ENCODE measurements at regions not wholly inside any gene's neighbourhood (a gene's known extent, or its start where the extent isn't known, plus 50 kb on each side); places are given as distances from the start of the nearest gene placed in this dataset.

- intact Hi-C loops (cut with micrococcal nuclease), result no loop called here
- Mint-ChIP-seq H3K9me3 (peaks cover 0 to 5% (median 0%) of the 10 kb centered on the region in 8 donors), H3K4me1 (peaks cover 0 to 4% (median 1%) of the 10 kb centered on the region in 4 donors), H3K4me3 (no peak overlapping the region), H3K36me3 (no peaks in the 10 kb centered on the region), H3K27me3 (no peaks in the 10 kb centered on the region), H3K27ac (no peak overlapping the region)
- ChIA-PET CTCF (ENCODE audit: partially characterized antibody) (interaction anchor here (0.6 kb wide), 1 partner anchor 98 kb away, joined by 3 read pairs; no protein-coding TSS in a partner anchor), POLR2A (ENCODE audit: partially characterized antibody) (no interaction called here)
- Histone ChIP-seq H3K9me3 (ENCODE audit: control insufficient read depth in 1 of 2, low read length in 2 of 2) (no peaks in the 10 kb centered on the region), H3K36me3 (ENCODE audit: insufficient read depth, low read length) (no peaks in the 10 kb centered on the region), H3K27ac (ENCODE audit: low read depth, low read length) (no peak overlapping the region), H3K4me1 (ENCODE audit: insufficient read depth, low read length) (no peaks in the 10 kb centered on the region), H3K27me3 (ENCODE audit: insufficient read depth, low read length) (no peaks in the 10 kb centered on the region), H3K4me3 (ENCODE audit: low read length in 2 of 2) (no peak overlapping the region)
- DNase-seq, result no peak
These were observed 110.8 kb downstream of the CDC7 start for GRCh38 chr1:91611483-91611917.

- no peak overlapping the region for H3K4me3 Mint-ChIP-seq
- no peak overlapping the region for H3K27ac Mint-ChIP-seq
- intact Hi-C loops (cut with micrococcal nuclease), result no loop called here
- Histone ChIP-seq H3K4me1 (ENCODE audit: insufficient read depth, low read length) (no peaks in the 10 kb centered on the region), H3K36me3 (ENCODE audit: insufficient read depth, low read length) (no peaks in the 10 kb centered on the region), H3K9me3 (ENCODE audit: control insufficient read depth in 1 of 2, low read length in 2 of 2) (no peaks in the 10 kb centered on the region), H3K27me3 (ENCODE audit: insufficient read depth, low read length) (no peaks in the 10 kb centered on the region), H3K27ac (ENCODE audit: low read depth, low read length) (no peak overlapping the region), H3K4me3 (ENCODE audit: low read length in 2 of 2) (no peak overlapping the region)
- CTCF ChIA-PET (ENCODE audit: partially characterized antibody), result no interaction called here
- peaks cover 0 to 4% (median 1%) of the 10 kb centered on the region in 4 donors for H3K4me1 Mint-ChIP-seq
- H3K27me3 Mint-ChIP-seq, result no peaks in the 10 kb centered on the region
- peaks cover 0 to 2% (median 0%) of the 10 kb centered on the region in 8 donors for H3K9me3 Mint-ChIP-seq
- DNase-seq, result no peak
- POLR2A ChIA-PET (ENCODE audit: partially characterized antibody), result no interaction called here
- no peaks in the 10 kb centered on the region for H3K36me3 Mint-ChIP-seq
These were observed 112.9 kb downstream of the CDC7 start for GRCh38 chr1:91613595-91613994.

- CTCF ChIA-PET (ENCODE audit: partially characterized antibody), result no interaction called here
- intact Hi-C loops (cut with micrococcal nuclease), result no loop called here
- DNase-seq, result no peak
- Histone ChIP-seq H3K27me3 (ENCODE audit: insufficient read depth, low read length) (no peaks in the 10 kb centered on the region), H3K4me3 (ENCODE audit: low read length in 2 of 2) (no peak overlapping the region), H3K36me3 (ENCODE audit: insufficient read depth, low read length) (no peaks in the 10 kb centered on the region), H3K9me3 (ENCODE audit: control insufficient read depth in 1 of 2, low read length in 2 of 2) (no peaks in the 10 kb centered on the region), H3K27ac (ENCODE audit: low read depth, low read length) (no peak overlapping the region), H3K4me1 (ENCODE audit: insufficient read depth, low read length) (no peaks in the 10 kb centered on the region)
- Mint-ChIP-seq H3K4me3 (no peak overlapping the region), H3K4me1 (peaks cover 0 to 6% (median 1%) of the 10 kb centered on the region in 4 donors), H3K9me3 (peaks cover 0 to 2% (median 0%) of the 10 kb centered on the region in 8 donors), H3K36me3 (no peaks in the 10 kb centered on the region), H3K27ac (no peak overlapping the region), H3K27me3 (peaks cover 0 to 2% of the 10 kb centered on the region in 2 donors)
- POLR2A ChIA-PET (ENCODE audit: partially characterized antibody), result no interaction called here
These were observed 116.1 kb downstream of the CDC7 start for GRCh38 chr1:91616712-91617111.

GRCh38 chr1:91617285-91617765, 116.7 kb downstream of the CDC7 start:
- POLR2A ChIA-PET (ENCODE audit: partially characterized antibody), result no interaction called here
- intact Hi-C loops (cut with micrococcal nuclease), result no loop called here
- no peak for DNase-seq

GRCh38 chr1:91619881-91620280, 119.2 kb downstream of the CDC7 start:
- DNase-seq, result no peak
- H3K27ac Mint-ChIP-seq, result no peak overlapping the region
- peaks cover 0 to 2% (median 0%) of the 10 kb centered on the region in 8 donors for H3K9me3 Mint-ChIP-seq
- H3K4me1 Mint-ChIP-seq, result peaks cover 0 to 4% (median 0%) of the 10 kb centered on the region in 4 donors
- H3K36me3 Mint-ChIP-seq, result no peaks in the 10 kb centered on the region
- Histone ChIP-seq H3K27me3 (ENCODE audit: insufficient read depth, low read length) (no peaks in the 10 kb centered on the region), H3K36me3 (ENCODE audit: insufficient read depth, low read length) (no peaks in the 10 kb centered on the region), H3K27ac (ENCODE audit: low read depth, low read length) (no peak overlapping the region), H3K4me1 (ENCODE audit: insufficient read depth, low read length) (no peaks in the 10 kb centered on the region), H3K4me3 (ENCODE audit: low read length in 2 of 2) (no peak overlapping the region), H3K9me3 (ENCODE audit: control insufficient read depth in 1 of 2, low read length in 2 of 2) (no peaks in the 10 kb centered on the region)
- ChIA-PET POLR2A (ENCODE audit: partially characterized antibody) (interaction anchor here (1.0 kb wide), 1 partner anchor 10 kb away, joined by 3 read pairs; no protein-coding TSS in a partner anchor), CTCF (ENCODE audit: partially characterized antibody) (interaction anchor here (0.6 kb wide), 1 partner anchor 73 kb away, joined by 3 read pairs; no protein-coding TSS in a partner anchor)
- intact Hi-C loops (cut with micrococcal nuclease), result no loop called here
- no peak overlapping the region for H3K4me3 Mint-ChIP-seq
- H3K27me3 Mint-ChIP-seq, result peaks cover 0 to 2% of the 10 kb centered on the region in 2 donors

More at GRCh38 chr1:91617285-91617765, 116.7 kb downstream of the CDC7 start:
- no peaks in the 10 kb centered on the region for H3K4me1 ChIP-seq (ENCODE audit: insufficient read depth, low read length)
- H3K27me3 ChIP-seq (ENCODE audit: insufficient read depth, low read length), result no peaks in the 10 kb centered on the region
- H3K27ac Mint-ChIP-seq, result no peak overlapping the region
- CTCF ChIA-PET (ENCODE audit: partially characterized antibody), result interaction anchor here (1.4 kb wide), 1 partner anchor 11 kb away, joined by 5 read pairs; no protein-coding TSS in a partner anchor
- H3K9me3 ChIP-seq (ENCODE audit: control insufficient read depth in 1 of 2, low read length in 2 of 2), result no peaks in the 10 kb centered on the region
- no peak overlapping the region for H3K4me3 Mint-ChIP-seq
- no peaks in the 10 kb centered on the region for H3K36me3 ChIP-seq (ENCODE audit: insufficient read depth, low read length)
- H3K27me3 Mint-ChIP-seq, result peaks cover 0 to 2% of the 10 kb centered on the region in 2 donors
- peaks cover 0 to 2% (median 0%) of the 10 kb centered on the region in 8 donors for H3K9me3 Mint-ChIP-seq
- H3K4me1 Mint-ChIP-seq, result peaks cover 0 to 6% (median 1%) of the 10 kb centered on the region in 4 donors
- H3K4me3 ChIP-seq (ENCODE audit: low read length in 2 of 2), result no peak overlapping the region
- H3K27ac ChIP-seq (ENCODE audit: low read depth, low read length), result no peak overlapping the region
- H3K36me3 Mint-ChIP-seq, result no peaks in the 10 kb centered on the region

GRCh38 chr1:91621360-91621759, 120.7 kb downstream of the CDC7 start:
- peaks cover 0 to 2% of the 10 kb centered on the region in 2 donors for H3K27me3 Mint-ChIP-seq
- H3K9me3 Mint-ChIP-seq, result peaks cover 0 to 2% (median 0%) of the 10 kb centered on the region in 8 donors
- Histone ChIP-seq H3K4me1 (ENCODE audit: insufficient read depth, low read length) (no peaks in the 10 kb centered on the region), H3K9me3 (ENCODE audit: control insufficient read depth in 1 of 2, low read length in 2 of 2) (no peaks in the 10 kb centered on the region), H3K27me3 (ENCODE audit: insufficient read depth, low read length) (no peaks in the 10 kb centered on the region), H3K4me3 (ENCODE audit: low read length in 2 of 2) (no peak overlapping the region), H3K27ac (ENCODE audit: low read depth, low read length) (no peak overlapping the region), H3K36me3 (ENCODE audit: insufficient read depth, low read length) (no peaks in the 10 kb centered on the region)
- DNase-seq, result no peak
- intact Hi-C loops (cut with micrococcal nuclease), result no loop called here
- peaks cover 0 to 3% (median 0%) of the 10 kb centered on the region in 4 donors for H3K4me1 Mint-ChIP-seq
- ChIA-PET POLR2A (ENCODE audit: partially characterized antibody) (no interaction called here), CTCF (ENCODE audit: partially characterized antibody) (interaction anchor here (0.8 to 1.2 kb wide), 2 partner anchors 24 to 263 kb away, joined by 3 read pairs; no protein-coding TSS in a partner anchor)
- H3K4me3 Mint-ChIP-seq, result no peak overlapping the region
- H3K36me3 Mint-ChIP-seq, result no peaks in the 10 kb centered on the region
- no peak overlapping the region for H3K27ac Mint-ChIP-seq

- POLR2A ChIA-PET (ENCODE audit: partially characterized antibody), result no interaction called here
- H3K36me3 Mint-ChIP-seq, result no peaks in the 10 kb centered on the region
- intact Hi-C loops (cut with micrococcal nuclease), result no loop called here
- H3K27me3 ChIP-seq (ENCODE audit: insufficient read depth, low read length), result no peaks in the 10 kb centered on the region
- H3K4me1 Mint-ChIP-seq, result peaks cover 0 to 3% (median 0%) of the 10 kb centered on the region in 4 donors
- H3K4me1 ChIP-seq (ENCODE audit: insufficient read depth, low read length), result no peaks in the 10 kb centered on the region
- peaks cover 0 to 2% of the 10 kb centered on the region in 2 donors for H3K27me3 Mint-ChIP-seq
- peaks cover 0 to 2% (median 0%) of the 10 kb centered on the region in 8 donors for H3K9me3 Mint-ChIP-seq
- no peak for DNase-seq
- no peak overlapping the region for H3K27ac Mint-ChIP-seq
- H3K27ac ChIP-seq (ENCODE audit: low read depth, low read length), result no peak overlapping the region
- H3K4me3 ChIP-seq (ENCODE audit: low read length in 2 of 2), result no peak overlapping the region
- no peaks in the 10 kb centered on the region for H3K36me3 ChIP-seq (ENCODE audit: insufficient read depth, low read length)
- CTCF ChIA-PET (ENCODE audit: partially characterized antibody), result interaction anchor here (0.8 to 1.2 kb wide), 2 partner anchors 24 to 263 kb away, joined by 3 read pairs; no protein-coding TSS in a partner anchor
- no peaks in the 10 kb centered on the region for H3K9me3 ChIP-seq (ENCODE audit: control insufficient read depth in 1 of 2, low read length in 2 of 2)
- no peak overlapping the region for H3K4me3 Mint-ChIP-seq
These were observed 121.3 kb downstream of the CDC7 start for GRCh38 chr1:91621907-91622306.

Measured in CD4-positive, alpha-beta memory T cell (primary cell).